22Rv1 (cell line): ENCODE measurements at regions not wholly inside any gene's neighbourhood (a gene's known extent, or its start where the extent isn't known, plus 50 kb on each side); places are given as distances from the start of the nearest gene placed in this dataset.

Experiments
- H3K27ac ChIP-seq: fragments of 450-650 bp; 2 replicates; pipeline ENCODE4 v1.5.1; 2017
- CTCF ChIP-seq: fragments of 450-650 bp; IDR thresholded peaks from 2 replicates; pipeline ENCODE4 v1.5.1; 2017; ENCODE audit warnings: mild to moderate bottlenecking
- ZFX ChIP-seq: fragments of 450-650 bp; IDR thresholded peaks from 2 replicates; pipeline ENCODE4 v1.6.1; 2017; ENCODE audit warnings: antibody characterized with exemption, borderline replicate concordance

DNA sequence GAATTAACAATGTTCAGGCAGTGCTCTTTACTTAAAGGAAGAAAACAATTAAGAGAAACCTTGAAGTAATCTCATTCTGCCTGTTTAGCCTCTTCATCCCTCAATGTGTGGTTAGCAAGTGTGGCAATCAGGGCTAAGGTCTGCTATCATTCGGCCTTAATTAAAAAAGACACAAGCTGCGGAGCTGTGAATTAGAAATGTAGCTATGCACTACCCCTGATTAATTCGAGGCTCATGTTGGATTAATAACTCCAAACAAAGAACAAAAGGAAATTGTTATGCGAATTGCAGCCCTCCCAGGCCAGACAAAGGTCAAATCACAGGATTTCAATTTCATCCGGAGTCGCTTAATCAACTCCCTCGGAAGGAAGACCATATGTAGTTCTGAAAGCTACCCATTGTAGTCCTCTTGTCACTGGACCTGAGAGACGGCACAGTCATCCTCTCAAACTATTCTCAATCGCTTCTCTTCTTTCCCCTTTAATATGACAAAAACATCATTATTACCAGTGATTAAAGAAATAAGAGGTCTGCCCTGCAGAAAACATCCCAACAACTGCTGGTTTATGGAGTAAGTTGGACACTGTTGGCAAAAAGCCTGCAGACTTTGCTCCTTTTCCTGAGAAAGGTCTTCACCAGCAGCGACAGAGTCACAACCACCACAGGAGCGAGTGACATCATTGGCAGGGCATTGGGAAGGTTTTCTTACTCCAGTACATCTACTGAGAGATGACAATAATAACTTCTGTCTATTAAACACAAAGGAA is 71.1 kb upstream of the SOX5 start:
- TF ChIP-seq CTCF (no peak), ZFX (no peak)
- H3K27ac ChIP-seq, result no peak overlapping the region

DNA sequence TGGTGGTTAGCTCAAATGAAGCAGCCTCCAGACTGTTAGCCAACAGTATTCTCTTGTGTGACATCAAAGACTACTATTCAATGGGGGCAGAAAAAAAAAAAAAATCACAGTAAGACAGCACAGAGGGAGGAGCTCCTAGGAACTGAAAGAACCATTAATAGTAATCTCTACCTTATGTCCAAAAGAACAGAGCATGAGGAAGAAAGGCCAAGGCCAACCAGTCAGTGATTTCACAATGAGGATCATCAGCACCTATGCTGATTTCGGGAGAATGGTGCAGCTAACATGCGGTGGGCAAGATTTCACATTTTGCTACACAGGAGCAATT is 66.3 kb upstream of the SOX5 start:
- TF ChIP-seq CTCF, result no peak
- no peak for TF ChIP-seq ZFX
- H3K27ac ChIP-seq, result no peak overlapping the region

GRCh38 chr12:24014915-24015832 is 65.7 kb upstream of the SOX5 start:
- no peak overlapping the region for H3K27ac ChIP-seq

DNA sequence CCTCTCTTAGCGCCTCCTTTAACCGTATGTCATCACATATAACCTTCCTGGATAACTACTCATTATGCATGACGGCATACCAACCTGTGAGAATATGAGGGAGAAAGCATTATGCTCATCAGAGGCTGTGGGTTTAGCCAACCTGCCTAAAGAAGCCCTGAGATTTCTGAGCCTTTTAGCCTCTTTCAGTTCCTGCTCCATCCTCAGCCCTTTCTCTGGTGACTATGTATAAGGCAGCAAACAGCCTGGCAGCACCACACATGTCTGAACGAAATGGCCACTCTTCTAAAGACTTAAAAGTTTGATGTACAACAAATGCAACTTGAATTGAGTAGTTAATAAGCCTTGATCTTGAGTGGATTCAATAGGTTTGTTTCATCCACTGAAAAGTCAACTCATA is 64.8 kb upstream of the SOX5 start:
- TF ChIP-seq CTCF (no peak), ZFX (no peak)
- no peak overlapping the region for H3K27ac ChIP-seq

More at GRCh38 chr12:24014915-24015832, 65.7 kb upstream of the SOX5 start:
- TF ChIP-seq CTCF (no peak), ZFX (no peak)

- no peak for TF ChIP-seq ZFX
- TF ChIP-seq CTCF, result peak; percentile 60
- no peak overlapping the region for H3K27ac ChIP-seq
Measured at GRCh38 chr12:24012528-24012927, 63.1 kb upstream of the SOX5 start.

- TF ChIP-seq CTCF (no peak), ZFX (no peak)
Measured at GRCh38 chr12:24011927-24012507, 62.5 kb upstream of the SOX5 start.

DNA sequence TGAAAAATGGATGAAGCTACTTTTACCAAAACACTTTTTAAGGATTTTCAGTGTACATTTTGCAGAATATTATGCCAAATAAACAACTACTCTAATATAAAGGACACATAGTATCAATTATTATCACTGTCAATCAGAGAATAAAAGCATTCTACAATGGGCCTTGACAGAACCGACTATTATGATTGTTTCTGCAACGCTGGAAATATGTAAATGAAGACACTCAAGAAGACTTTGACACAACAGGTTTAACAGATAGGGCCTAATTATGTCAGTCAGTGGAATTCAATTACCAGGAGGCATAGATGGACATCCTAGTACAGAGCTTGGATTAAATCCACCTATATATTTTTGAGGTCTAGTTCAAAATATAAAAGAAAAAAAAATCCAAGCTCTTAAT is 58.7 kb upstream of the SOX5 start:
- no peak for TF ChIP-seq CTCF
- TF ChIP-seq ZFX, result no peak
- H3K27ac ChIP-seq, result no peak overlapping the region

More at GRCh38 chr12:24011927-24012507, 62.5 kb upstream of the SOX5 start:
- no peak overlapping the region for H3K27ac ChIP-seq
